HG02759 (cell line): ENCODE measurements at regions not wholly inside any gene's neighbourhood (a gene's known extent, or its start where the extent isn't known, plus 50 kb on each side); places are given as distances from the start of the nearest gene placed in this dataset.
"Not testable (repeated sequence)": the region's sequence is repeated elsewhere in the genome, so short reads cannot be mapped to it uniquely, and the experiment has no call there.

ENCODE experiments used
- ATAC-seq: cut with Tn5 transposase; IDR thresholded peaks from one replicate; pipeline ENCODE4 v1.9.1; 2021; ENCODE audit warnings: mild to moderate bottlenecking, moderate library complexity; ENCODE audit not compliant: unreplicated experiment

GRCh38 chr4:135464311-135464710, 1262.7 kb upstream of the PABPC4L start:
- ATAC-seq = no peak

GRCh38 chr4:135447598-135447997, 1246.0 kb upstream of the PABPC4L start:
- not testable (repeated sequence) for ATAC-seq

GRCh38 chr4:135434936-135435335, 1233.3 kb upstream of the PABPC4L start:
- ATAC-seq = no peak

- no peak for ATAC-seq
Measured at GRCh38 chr4:135429528-135429927, 1227.9 kb upstream of the PABPC4L start.

- peak; percentile 67 for ATAC-seq
Measured at GRCh38 chr4:135418353-135418752, 1216.8 kb upstream of the PABPC4L start.

GRCh38 chr4:135412213-135412612, 1210.6 kb upstream of the PABPC4L start:
- no peak for ATAC-seq

- ATAC-seq = no peak
Measured at GRCh38 chr4:135411251-135411650, 1209.7 kb upstream of the PABPC4L start.

- ATAC-seq = not testable (repeated sequence)
Measured at GRCh38 chr4:135409261-135409660, 1207.7 kb upstream of the PABPC4L start.

GRCh38 chr4:135408109-135408508, 1206.5 kb upstream of the PABPC4L start:
- no peak for ATAC-seq

GRCh38 chr4:135406597-135406996, 1205.0 kb upstream of the PABPC4L start:
- ATAC-seq = not testable (repeated sequence)

GRCh38 chr4:135385830-135386581, 1184.4 kb upstream of the PABPC4L start:
- ATAC-seq = no peak

GRCh38 chr4:135383356-135384288, 1182.0 kb upstream of the PABPC4L start:
- no peak for ATAC-seq

- ATAC-seq = no peak
Measured at GRCh38 chr4:135382280-135382959, 1180.8 kb upstream of the PABPC4L start.

- ATAC-seq = no peak
Measured at GRCh38 chr4:135372131-135372530, 1170.5 kb upstream of the PABPC4L start.

- peak; percentile 57 for ATAC-seq
Measured at GRCh38 chr4:135371137-135371536, 1169.5 kb upstream of the PABPC4L start.

- no peak for ATAC-seq
Measured at GRCh38 chr4:135368831-135369230, 1167.2 kb upstream of the PABPC4L start.

GRCh38 chr4:135365065-135365464, 1163.5 kb upstream of the PABPC4L start:
- ATAC-seq = no peak

- ATAC-seq = no peak
Measured at GRCh38 chr4:135359128-135359527, 1157.5 kb upstream of the PABPC4L start.

- ATAC-seq = no peak
Measured at GRCh38 chr4:135357091-135357490, 1155.5 kb upstream of the PABPC4L start.

- ATAC-seq = no peak
Measured at GRCh38 chr4:135354876-135355275, 1153.3 kb upstream of the PABPC4L start.

GRCh38 chr4:135353008-135353407, 1151.4 kb upstream of the PABPC4L start:
- ATAC-seq = no peak
